GM18519 (cell line): ENCODE measurements at regions not wholly inside any gene's neighbourhood (a gene's known extent, or its start where the extent isn't known, plus 50 kb on each side); places are given as distances from the start of the nearest gene placed in this dataset.
"Not testable (repeated sequence)": the region's sequence is repeated elsewhere in the genome, so short reads cannot be mapped to it uniquely, and the experiment has no call there.

Experiments
- ATAC-seq: cut with Tn5 transposase; IDR thresholded peaks from one replicate; pipeline ENCODE4 v1.9.1; 2021; ENCODE audit warnings: mild to moderate bottlenecking, moderate library complexity; ENCODE audit not compliant: unreplicated experiment, low FRiP score

DNA sequence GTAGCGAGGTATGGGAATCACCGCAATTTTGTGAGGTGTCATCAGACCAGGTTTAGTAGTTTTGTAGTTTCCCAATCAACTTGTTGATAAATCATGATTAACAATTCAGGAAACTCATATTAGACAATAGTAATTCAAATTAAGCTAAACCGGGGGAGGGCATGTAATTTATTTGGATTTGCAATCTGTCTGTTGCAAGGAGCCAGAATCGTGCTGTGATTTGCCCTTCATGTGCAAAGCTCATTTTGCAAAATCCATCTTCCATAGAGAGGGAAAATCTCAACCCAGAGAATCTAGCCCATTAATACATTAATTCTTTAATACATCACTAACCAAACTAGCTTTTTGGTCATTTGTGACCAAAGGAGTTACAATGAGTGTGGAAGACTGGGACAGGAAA, 164.7 kb upstream of the TRPM3 start:
- no peak for ATAC-seq

DNA sequence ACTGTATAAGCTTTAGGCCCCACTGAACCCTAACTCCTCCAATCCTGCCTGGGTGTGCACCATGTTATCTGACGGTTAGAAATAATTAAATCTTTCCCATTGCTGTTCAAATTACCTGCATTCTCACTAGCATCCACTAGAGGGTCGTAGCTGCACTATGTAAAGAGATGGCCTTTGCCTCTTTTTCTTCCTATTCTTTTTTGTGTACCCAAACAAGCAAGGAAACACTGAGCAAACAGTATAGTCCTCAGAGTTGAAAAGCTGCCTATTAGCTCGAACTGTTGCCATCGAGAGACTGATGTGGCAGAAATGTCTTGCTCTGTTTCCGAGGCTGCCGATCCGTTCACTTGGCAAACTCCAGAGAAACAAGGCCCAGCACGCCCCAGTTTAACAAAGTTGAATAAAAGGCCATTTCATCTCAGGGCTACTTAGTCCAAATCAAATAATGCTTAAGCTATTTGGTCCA, 163.8 kb upstream of the TRPM3 start:
- peak; percentile 93 for ATAC-seq

DNA sequence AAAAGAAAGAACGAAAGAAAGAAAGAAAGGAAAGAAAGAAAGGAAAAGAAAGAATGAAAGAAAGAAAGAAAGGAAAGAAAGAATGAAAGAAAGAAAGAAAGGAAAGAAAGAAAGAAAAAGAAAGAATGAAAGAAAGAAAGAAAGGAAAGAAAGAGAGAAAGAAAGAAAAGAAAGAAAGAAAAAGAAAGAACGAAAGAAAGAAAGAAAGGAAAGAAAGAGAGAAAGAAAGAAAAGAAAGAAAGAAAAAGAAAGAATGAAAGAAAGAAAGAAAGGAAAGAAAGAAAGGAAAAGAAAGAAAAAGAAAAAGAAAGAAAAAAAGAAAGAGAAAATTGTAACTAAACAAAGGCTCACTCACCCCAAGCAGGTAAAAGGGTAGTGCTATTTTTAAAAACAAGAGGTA, 160.7 kb upstream of the TRPM3 start:
- not testable (repeated sequence) for ATAC-seq

DNA sequence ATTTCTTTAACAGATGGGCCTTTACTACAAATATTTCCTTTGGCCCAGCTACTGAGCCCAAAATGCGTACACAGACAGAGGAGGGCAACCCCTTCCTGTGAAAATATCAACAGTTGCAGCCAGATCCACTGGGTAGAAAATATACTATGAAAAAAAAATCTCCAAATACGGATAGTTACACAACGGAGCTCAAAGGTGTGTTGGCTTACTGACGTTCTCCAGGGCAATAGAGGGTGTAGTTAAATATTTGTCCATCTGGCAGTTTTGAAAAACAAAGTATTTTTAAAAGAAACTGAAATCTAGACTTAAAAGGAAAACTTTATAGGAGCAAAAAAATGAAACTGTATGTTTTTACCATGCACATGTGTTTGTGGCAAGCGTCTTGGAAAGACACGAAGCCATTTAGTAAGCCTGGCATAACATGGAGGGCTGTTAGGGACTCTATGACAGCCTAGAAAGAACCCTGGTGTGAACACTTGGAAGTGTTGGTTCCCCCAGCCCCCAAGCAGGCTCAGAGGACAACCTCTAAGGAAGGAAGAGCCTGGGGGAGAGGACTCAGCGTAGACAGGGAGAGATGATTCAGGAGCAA, 157.8 kb upstream of the TRPM3 start:
- no peak for ATAC-seq

DNA sequence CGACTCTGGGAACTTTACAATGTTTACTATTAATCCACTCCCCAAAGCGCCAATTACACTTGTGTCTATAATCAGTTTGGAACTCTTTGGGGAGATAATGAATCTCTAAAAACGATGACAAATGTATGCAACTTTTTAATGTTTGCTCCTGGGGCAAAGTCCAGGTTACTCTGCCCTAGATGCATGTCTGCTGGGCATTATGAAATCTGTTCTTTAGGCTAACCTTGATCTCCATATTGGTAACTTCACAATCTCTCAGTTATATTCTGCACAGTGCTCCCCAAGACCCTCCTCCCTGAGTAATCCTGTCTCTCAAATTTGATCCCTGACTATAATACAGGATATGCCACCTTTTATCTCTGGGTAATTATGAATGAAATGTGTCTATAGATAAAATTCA, 152.2 kb upstream of the TRPM3 start:
- ATAC-seq, result no peak

DNA sequence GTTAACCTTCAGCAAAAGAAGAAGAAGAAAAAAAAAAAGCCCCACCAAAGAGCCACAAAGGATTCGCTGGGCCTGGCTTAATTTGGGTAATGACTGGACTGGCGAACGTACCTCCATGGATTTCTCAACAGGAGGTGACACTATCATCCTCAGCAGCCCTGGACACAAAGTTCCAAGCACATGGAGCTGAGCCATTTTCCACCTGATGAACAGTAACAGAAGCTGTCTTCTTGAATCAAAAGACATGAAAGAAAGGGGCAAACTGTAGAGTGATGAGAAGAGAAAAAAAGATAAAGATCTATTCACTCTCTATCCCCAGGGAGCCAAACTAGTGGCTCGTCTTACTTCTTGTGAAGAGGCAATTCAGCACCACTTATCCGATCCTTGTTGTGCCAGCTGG, 150.2 kb upstream of the TRPM3 start:
- ATAC-seq, result no peak

DNA sequence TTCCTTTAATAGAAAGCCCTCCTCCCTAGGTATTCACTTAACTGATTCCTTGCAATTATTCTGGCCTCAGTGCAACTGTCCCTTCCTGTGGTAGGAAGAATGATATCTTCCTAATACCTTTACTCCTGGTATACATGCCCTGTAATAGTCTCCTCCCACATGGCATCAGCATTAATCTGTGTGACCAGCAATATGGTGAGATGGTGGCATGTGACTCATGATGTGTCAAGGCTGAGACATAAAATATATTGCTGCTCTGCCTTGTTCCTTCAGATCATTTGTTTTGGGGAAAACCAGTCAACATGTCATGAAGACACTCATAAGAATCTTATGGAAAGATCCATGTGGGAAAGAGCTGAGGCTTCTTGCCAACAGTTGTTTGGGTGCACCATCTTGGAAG, 149.1 kb upstream of the TRPM3 start:
- no peak for ATAC-seq

DNA sequence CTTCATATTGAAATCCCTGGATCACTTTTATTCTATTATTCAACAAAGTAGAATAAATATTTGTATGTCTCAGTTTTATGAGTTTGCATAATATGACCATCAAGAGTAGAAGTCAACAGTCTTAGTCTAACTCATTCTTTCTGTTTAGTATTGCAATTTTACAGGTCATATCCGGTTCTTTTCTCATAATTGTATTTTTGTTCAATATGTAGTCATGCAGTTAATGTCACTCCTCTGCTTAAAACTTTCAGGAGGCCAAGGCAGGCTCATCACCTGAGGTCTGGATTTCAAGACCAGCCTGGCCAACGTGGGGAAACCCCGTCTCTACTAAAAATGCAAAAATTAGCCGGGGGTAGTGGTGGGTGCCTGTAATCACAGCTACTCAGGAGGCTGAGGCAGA, 148.4 kb upstream of the TRPM3 start:
- ATAC-seq, result no peak

DNA sequence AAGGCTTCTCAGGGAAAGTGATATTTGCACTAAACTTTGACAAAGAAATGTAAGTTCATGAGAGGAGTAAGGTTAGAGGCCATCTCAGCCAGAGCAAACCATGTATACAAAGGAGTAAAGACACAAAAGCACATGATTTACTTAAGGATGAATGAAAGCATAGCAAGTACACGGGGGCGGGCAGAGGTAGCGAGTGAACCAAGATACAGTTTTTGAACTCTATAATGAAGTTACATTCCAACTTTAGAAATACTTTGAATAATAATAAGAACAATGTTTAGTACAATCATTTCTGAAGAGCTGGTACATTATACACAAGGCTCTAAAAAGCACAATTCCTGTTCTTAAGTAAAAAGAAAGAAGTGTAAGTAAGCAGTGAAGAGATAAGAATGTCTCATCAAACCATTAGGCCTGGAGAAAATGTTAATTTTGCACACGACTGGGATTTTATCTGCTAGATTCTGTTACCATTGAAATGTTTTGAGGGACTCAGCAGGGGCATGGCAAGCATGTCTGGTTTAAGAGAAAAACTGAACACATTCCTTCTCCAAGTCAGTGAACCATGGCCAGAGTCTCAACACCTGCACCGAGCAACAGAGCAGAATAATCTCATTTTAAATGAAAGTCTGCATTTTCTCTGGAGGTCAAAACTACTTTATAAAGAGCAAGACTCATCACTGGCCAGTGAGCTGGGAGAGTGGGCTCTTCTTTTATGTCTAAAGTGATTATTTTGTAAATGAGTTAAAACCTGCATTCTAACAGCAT, 147.6 kb upstream of the TRPM3 start:
- ATAC-seq, result no peak

DNA sequence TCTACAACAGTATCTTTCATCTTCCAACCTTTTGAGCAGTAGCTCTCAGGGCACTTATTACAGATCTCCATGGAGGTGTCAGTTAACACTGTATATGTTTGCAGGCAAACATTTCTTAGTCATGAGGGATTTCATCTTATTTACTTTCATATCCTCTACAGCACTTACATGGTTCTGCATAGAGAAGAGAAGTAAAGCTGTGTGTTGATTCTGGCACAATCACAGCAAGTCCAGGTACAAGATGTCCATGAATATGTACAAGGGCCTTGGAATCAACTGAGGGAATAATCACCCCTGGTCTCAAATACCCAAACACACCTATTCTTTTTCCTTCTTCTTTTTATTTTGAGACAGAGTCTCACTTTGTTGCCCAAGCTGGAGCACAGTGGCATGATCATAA, 142.0 kb upstream of the TRPM3 start:
- ATAC-seq, result no peak

DNA sequence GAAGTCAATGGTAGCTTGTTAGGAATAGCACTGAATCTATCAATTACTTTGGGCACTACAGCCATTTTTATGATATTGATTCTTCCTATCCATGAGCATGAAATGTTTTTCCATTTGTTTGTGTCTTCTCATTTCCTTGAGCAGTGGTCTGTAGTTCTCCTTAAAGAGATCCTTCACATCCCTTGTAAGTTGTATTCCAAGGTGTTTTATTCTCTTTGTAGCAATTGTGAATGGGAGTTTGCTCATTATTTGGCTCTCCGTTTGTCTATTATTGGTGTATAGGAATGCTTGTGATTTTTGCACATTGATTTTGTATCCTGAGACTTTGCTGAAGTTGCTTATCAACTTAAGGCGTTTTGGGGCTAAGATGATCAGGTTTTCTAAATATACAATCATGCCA, 139.0 kb upstream of the TRPM3 start:
- ATAC-seq, result not testable (repeated sequence)

DNA sequence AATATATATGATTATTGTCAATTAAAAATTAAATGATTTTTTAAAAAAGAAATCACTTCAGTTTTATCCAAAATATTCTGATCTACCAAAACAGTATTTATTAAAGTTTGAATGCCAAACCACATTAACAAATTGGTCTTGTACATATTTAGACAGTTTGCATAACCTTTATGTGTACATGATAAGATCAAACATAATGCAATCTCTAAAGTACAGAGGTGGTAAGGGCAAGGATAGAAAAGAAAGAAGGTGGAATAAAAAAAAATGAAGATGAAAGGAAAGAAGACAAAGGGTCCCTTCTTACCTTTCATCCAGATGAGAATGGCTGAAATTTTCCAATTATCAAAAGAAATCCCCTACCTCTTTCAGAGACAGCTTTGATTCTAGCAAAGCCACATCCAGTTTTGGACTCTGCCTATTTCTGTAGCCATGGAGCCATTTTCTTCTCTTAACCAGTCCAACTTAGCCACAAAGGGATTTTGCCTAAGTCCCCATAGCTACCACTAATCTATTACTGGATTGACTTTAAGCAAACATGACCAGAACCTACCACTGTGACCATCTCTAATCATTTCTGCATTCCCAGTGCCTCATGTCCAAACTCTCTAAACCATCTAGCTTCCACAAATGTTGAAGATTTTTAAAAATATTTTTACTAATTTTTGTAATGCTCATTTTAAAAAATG, 133.3 kb upstream of the TRPM3 start:
- ATAC-seq, result no peak

DNA sequence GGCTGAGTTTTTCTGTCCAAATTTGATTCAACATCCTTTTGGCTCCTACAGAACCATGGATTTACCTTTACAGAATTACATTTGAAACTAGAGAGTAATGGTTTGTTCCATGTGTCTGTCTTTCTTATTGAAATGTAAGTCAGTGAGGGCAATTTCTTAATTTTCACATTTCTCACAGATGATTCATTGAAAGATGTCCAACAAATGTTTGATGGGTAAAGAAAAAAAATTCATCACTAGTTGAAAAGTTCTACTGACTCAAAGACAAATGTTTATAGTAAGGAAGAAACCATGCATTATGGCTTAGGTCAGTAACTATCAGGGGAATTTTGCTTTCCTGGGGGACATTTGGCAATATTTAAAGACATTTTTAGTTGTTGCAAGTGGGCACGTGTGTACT, 131.6 kb upstream of the TRPM3 start:
- ATAC-seq, result no peak

DNA sequence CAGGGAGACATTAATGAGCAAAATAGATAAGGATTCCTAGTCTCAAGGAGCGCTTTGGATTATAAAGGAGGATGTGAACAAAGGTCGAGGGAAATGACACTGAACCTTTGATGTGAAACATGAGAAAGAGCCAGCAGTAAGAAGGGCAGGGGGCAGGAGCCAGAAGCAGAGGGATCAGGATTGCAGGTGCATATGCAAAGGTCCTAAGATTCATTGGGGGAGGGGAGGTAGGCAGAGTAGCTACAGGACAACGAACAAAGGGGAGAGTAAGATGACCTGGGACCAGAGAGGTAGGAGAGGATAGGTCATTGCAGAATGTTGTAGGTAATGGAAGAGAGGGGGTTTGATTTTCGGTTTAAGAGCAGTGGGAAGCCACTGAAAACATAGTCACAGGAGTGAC, 129.2 kb upstream of the TRPM3 start:
- ATAC-seq, result no peak

DNA sequence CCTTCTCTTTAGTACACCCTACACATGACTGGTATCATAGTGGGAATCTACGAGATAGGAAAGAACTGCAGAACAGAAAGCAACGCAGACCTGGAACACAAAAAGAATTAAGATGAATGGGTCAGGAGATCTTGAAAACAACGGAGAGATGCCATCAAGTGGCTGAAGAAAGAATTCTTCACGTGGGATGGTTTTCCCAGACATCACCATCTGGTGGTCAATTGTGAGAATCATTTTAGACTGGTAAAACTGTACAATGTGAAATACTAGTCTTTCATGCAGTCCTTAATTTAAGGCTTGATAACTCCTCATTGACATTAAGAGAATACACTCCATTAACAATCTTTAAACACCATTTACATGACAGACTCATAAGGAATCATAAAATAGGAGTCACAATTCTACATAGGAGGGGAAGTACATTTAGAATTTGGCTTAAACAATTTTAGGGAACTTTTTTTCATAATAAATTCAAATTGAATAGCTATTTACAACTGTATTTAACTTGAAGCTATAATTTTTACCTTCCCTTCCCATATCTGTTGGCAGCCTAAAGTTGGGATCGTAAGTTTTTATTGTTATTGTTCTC, 128.4 kb upstream of the TRPM3 start:
- ATAC-seq, result peak; percentile 91

DNA sequence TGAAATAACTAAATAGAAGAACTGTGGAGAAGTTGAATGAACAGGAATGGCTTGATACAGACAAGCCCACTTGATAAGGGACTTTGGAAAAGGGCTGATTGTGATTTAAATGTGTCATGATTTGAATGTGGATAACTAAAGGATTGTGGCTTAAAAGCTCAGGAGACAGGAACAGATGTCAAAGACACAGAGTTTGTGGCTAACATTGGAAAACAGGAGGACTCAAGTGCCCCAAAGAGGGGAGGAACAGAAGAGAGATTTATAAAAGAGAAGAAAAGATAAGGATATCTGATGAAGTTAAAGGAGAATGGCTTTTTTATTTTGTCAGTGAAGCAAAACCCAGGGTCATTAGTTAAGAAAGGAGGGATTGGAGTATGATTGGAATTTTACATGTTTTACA, 124.2 kb upstream of the TRPM3 start:
- no peak for ATAC-seq

DNA sequence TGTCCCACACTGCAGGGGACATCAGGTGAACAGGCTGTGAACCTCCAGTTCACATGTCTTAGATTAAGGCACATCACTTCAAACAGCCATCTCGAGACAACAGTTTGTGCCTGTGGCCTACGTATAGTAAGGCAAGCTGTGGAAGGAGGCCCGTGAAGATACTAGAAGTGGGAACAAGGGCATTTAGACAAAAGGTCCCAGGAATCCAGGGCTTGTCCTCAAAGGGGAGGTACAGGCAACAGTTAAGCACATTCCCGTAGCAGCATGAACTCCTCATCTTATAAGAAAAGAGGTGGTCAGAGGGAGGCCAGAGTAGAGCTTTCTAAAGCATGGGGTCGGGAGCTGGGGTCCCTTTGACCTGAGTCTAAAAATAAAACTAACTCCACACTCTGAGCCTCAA, 122.5 kb upstream of the TRPM3 start:
- no peak for ATAC-seq

DNA sequence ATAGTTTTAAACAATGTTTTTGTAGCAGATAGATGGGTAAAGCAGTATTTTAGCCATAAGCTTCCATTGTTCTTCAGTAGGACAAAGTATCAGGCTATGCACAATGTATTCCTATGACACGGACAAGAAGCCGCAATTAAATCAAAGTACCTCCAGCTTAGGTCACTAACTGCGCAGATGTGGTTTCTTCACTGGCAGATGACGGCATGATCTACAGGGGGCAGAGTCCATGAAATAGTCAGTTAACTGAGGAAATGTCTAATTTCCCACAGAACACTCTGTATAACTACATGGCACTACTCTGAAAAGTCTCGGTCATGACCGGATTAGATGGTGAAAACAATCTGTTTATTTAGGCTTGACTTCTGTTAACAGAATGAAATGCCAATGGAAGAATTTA, 120.7 kb upstream of the TRPM3 start:
- ATAC-seq, result no peak

DNA sequence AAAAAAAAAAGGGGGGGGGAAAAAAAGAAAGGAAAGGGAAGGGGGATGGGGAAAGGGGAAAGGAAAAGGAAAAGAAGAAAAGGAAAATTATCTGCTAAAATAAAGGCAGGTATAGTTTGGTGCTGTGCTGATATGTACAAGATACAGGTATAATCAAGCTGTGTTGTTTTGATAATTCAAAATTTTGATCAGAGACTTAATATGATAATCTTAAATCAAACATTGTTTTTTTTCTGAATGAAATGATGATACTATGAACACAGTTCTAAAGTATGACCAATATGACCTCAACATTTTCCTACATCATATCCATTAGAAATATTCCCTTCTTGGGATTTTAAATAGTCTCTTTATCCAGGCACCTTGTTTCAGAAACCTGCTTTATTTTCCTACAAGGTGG, 115.6 kb upstream of the TRPM3 start:
- ATAC-seq, result no peak

DNA sequence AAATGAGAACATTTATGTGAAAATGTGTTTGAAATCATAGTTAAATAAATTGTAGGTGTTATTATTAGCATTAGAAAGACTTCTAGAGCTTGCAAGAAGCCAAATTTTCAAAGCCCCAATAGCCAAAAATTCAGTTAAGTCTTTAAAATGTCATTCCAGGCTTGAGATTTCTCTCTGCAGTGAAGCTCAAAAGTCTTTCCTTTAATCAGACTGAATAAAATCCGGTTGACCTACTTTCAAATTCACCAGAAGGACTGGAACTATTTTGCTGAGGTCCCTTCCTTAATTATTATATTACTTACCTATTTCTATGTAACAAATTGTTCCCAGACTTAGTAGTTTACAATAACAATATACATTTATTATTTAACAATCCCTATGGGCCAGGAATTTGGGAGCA, 112.2 kb upstream of the TRPM3 start:
- ATAC-seq, result no peak

DNA sequence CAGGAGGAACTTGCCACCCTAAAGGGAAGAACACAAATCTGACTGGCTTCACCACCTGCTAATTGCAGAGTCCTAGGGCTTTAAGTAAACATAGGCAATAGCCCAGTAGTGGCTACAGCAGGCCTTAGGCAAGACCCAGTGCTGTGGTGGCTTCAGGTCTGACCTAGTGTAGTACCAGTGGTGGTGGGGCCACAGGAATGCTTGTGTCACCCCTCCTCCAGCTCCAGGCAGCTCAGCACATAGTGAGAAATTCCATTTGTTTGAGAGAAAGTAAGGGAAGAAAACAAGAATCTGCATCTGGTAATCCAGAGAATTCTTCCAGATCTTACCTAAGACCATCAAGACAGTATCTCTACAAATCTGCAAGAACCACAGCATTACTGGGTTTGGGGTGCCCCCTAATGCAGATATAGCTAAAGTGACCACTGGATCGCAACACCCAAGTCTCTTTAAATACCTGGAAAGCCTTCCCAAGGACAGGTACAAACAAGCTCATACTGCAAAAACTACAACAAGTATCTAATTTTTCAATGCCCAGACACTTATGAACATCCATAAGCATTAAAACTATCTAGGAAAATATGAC, 102.6 kb upstream of the TRPM3 start:
- ATAC-seq, result no peak
